H4 (cell line): ENCODE measurements at regions not wholly inside any gene's neighbourhood (a gene's known extent, or its start where the extent isn't known, plus 50 kb on each side); places are given as distances from the start of the nearest gene placed in this dataset.

Source experiments
- DNase-seq: peaks from one replicate; pipeline ENCODE4 v3.0.0-alpha.2; 2015; ENCODE audit warnings: low spot score

DNA sequence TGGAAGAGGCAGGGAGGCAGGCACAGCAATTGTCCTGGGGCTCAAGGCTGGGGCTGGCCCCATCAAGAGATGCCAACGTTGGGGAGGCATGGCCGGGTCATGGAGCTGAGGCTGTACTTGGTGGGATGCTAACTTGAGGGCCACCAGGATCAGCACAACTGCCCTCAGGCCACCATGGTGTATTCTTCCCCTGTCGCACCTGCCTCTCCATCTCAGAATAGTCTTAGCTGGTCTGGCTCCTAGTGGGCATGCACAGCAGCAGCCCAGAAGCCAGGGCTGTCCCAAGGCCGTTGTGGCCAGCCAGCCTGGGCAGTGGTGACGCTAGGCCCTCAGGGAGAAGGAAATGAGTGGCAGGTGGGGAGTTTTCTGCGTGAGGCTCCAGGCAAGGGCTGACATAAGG lies 91.3 kb downstream of the DHCR7 start:
- DNase-seq = no peak

DNA sequence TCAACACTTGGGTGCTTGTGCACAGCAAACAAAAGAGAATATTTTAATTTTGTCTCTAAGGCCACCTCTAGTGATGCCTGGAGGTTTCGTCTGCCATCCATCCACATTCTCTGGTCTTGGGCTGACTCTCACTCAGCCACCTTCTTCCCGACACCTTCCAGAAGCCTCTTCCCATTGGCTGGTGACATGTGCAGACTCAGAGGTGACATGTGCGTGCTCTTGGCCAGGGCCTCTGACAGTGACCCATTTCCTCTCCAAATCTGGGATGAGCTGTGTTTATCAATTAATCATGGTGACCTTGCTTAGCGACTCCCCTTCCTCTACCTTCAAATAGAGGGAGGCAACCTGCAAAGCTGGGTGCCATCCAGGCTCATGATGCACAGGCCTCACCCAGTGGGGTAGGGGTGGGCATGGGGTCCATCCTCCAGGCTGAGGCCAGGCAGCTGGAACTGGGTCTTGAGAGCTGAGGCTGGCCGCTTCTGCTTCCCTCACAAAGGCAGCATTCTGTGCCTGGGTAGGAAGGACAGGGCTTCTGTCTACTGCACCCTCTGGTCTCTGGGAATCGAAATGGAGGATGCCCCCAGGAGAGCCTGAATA lies 91.8 kb downstream of the DHCR7 start:
- DNase-seq = no peak

DNA sequence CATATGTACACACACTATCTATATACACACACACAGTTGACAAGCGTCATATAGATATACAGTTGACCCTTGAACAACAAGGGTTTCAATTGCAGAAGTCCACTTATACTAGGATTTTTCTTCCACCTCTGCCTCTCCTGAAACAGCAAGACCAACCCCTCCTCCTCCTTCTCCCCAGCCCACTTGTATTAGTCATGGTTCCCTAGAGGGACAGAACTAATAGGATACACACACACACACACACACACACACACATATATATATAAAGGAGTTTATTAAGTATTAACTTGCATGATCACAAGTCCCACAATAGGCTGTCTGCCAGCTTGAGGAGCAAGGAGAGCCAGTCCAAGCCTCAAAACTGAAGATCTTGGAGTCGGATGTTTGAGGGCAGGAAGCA lies 92.9 kb downstream of the DHCR7 start:
- no peak for DNase-seq

DNA sequence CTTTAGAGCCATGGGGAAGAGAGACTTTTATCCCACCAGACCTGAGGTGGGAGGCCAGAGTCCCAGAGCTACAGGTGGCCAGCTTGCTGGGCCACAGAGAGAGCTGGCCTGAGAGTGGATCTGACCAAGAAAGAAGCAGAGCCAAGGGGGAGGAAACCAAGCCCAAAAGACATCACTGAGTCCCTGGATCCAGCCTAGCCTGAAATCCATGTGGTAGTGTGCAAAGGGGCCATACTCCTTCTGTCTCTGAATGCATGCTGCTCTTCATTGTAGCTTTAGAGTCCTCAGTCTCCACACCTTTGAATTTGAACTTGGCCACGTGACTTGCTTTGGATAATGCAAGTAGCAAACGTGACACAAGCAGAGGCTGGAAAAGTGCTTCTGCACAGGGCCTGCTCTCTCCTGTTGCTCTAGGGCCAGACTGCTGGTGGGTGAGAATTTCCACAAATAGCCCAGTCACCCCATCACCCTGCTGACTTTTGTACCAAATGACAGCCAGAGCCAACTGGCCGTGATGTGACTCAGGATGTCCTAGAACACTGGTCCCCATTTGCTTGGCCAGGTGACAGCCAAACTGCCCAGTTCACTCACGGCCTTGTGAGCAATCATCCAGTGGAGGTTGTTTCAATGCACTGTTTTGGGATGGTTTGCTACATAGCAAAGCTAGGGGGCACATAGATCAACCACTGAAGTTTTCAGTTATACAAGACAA lies 93.6 kb downstream of the DHCR7 start:
- no peak for DNase-seq

DNA sequence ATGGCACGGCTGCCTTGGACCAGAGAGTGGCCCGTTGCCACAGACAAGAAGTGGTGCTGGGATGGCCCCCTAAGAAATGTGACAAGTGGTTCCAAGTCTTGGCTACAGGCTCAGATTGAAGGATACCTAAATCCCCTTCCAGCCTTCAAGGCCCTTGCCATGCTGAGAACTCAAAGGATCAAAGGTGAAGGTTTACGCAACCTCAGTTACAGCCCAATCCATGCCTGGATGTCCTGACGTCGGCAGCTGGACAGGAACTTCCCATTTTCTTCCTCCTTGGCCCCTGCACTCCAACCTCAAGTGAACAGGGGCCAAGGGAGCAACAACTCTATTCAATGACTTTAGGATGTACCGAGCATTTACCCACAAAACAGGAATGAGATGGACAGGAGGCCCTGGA lies 95.4 kb downstream of the DHCR7 start:
- no peak for DNase-seq

DNA sequence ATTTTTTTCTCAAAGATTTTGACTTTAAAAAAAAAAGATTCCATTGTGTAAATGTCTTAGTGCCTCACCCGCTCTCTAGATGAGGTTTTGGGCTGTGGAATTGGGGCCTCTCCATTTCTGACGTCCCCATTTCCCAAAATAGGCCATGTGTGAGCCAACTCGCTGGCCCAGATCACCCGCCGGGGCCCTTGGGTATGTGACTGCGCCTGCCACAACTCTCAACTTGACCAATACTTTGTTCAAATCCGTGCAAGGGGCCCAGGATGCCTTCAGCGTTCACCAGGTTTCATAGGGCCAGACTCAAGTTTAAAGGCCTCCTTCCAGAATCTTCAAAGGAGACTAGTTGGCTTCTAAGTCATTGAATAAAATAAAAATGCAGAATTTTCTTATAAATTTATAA lies 96.0 kb downstream of the DHCR7 start:
- DNase-seq = no peak

DNA sequence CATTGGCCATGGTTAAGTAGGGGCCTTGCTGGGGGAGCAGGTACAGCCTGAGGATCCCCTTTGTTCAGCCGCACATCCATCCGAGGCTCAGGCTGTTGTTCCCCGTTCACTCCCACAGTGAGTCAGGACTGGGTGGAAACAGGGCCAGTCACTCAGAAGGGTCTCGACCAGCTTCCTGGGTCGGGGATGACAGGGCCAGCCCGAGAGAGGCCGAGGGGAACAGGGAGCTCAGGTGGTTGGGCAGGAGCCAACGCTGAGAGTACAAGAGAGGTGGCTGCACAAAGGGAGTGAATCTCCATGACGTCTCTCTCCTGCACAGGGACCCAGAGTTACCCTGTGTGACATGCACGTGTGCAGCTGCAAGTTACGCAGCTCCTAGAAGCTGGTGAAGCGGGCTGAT lies 97.2 kb upstream of the SHANK2 start:
- DNase-seq = no peak

DNA sequence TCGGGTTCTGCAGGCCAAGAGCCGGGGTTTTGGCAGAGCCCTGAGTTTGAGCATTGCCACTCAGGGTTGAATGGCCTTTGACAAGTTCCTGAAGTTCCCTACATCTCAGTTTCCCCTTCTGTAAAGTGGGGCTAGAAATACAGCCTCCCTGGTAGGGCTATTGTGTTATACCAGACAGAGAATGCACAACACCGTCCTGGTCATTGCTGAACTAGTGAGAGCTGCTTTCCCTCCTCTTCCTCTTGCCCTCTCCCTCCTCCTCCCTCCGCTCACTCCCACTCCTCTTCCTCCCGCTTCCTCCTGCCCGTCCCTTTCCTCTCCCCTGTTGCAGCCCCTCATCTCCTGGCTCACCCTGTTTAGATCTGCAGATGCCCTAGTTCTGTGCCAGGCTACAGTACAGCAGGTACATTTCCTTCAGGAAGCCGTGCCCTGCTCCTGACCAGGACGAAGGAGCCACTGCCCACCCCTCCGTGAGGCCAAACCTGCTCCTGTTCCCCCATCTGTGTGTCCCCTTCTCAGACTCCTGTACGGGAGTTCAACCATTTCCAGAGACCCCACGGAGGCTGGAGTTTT lies 91.5 kb upstream of the SHANK2 start:
- no peak for DNase-seq

DNA sequence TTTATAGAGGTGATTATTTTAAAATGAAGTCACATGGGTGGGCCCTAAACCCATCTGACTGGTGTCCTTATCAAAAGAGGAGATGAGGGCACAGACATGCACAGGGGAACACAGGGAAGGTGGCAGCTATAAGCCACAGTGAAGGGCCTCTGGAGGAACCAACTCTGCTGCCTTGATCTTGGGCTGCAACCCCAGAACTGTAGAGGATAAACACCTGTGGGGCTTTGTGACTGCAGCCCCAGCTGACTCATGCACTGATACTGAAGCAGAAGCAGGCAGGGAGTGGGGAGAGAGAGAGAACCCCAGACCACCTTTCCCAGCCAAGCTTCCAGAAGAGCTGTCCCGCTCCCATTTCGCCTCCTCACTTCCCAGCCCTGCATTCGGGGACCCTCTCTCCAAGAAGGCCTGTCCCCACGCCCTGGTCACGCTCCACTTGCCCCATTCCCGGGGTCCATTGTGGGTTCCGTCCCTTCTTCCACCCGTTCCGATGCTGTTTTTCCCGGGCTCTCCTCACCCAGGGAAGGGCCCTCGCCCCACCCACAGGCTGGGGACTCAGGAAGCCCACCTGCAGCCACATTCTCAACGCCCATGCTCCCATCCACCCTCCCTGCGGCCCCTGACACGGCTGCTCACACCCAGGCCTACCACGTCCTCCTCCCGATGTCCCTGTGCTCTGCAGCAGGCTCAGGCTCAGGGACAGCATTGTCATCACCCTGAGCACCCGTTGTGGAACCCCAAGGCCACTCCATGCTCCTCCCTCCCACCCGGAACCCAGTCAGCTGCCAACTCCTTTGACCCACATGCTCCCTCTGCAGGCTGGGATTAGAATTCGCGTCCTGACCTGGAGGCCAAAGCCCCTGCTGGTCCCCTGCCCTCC lies 90.8 kb upstream of the SHANK2 start:
- DNase-seq = no peak

DNA sequence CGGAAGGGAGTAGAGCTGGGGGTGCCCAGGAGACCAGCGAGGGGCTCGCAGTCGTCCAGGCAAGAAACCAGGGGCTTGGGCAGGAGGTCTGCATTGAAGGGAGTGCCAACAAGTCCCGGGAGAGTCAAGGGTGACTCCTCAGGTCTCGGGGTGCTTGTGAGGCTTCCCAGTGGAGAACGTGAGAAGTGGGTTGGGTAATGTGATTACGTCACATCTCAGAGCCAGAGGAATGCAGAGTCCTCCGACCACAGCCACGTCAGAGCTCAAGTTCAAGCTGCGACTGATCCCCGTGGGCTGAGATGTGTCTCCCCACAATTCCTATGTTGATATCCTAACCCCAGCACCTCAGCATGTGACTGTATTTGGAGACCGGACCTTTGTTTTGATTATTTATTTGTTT lies 89.7 kb upstream of the SHANK2 start:
- peak; percentile 19 for DNase-seq

DNA sequence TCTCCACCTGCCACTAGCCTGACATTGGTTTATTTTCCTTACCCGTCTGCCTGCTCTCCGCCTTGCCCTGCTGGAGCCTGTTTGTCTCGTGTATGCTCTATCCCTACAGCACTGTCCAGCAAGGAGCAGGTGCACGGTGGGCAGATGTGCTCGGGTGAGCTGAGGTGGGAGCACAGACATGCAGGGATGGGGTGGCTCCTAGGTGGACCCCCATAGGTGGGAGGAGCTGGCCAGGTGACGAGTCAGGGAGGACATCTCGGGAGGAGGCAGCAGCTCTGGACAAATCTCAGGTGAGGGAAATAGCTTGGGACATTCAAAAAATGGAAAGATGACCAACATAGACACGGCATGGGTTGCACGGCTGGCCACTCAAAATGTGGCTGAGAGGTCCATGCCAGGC lies 89.2 kb upstream of the SHANK2 start:
- DNase-seq = no peak

DNA sequence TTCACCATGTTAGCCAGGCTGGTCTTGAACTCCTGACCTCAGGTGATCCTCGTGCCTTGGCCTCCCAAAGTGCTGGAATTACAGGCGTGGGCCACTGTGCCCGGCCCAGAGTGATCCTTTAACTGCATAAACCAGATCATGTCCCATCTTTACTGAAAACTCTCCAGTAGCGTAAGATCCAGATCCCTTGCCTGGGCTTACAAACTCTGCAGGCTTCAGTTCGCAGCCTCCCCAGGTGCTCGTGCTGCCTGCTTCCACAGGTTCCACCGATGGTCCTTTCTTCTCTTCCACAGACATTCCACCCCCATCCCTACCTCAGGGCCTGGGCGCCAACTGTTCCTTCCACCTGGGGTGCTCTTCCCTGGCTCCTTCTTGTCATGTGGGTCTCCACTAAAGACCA lies 88.8 kb upstream of the SHANK2 start:
- DNase-seq = no peak

DNA sequence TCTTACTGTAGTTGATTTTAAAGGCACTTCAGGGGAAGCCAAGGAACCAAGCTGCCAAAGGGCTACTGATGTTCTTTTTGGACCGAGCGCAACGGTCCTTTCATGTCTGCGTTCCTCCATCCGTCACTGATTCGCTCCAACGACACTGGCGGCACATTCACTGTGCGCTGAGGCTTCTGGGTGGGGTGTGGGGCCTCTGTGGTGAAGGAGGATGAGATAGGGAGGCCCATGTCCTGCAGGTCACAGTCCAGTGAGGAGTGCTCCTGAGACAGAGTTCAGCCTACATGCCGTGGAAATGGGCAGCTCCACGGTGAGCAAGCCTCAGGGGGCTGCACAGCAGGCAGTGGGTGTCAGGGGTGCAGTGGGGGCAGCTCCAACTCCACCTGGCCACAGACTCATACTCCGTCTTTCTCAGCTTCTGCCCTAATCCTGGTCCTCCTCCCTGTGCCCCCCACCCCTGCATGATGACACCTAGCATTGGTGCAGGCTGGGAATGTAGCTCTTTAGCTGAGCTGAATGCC lies 87.8 kb upstream of the SHANK2 start:
- no peak for DNase-seq

DNA sequence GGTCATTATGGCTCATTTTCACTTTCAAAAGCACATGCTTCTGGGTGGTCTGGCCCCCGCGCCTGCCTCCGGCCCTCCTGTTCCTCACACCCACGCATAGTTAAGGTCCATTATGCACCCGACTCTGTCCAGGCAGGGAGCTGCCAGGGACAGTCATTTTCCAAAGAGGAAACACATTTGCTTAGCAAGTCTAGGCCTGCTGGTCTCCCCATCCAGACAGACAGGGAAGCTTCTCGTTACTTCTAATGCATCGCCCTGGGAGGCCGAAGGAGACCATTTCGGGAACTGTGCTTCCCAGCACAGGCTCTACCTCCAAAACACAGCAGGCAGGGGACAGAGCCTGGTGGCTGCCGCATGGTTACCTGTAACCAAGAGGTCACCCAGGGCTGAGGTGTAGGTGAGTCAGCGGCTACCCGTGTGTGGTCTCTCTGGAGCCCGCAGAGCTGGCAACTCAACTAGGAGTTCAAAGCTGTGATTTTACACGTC lies 87.1 kb upstream of the SHANK2 start:
- no peak for DNase-seq

DNA sequence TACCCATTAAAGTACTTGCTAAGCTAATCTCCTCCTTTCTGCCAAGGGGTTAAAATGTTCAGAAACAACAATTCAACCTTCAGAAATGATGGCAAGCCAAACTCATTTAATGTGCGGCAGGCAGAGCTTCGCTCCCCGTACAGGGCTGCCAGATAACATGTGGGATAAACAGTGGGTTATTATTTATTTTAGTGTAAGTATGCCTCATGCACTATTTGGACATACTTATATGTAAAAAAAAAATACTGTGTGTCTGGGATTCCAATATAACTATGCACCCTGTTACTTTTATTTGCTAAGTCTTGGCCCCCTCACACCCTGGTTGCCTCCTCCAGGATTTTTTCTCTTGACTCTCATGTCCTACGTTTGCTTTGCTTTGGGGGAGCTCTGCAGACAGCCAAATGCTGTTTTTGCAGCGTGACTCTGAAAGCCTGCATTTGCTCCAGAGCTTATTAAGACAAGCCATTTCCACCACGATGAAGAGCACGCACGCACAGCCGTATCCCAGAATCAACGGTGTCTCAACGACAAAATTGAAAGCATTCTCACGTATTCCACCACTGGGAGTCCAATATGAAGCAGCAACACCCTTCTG lies 86.5 kb upstream of the SHANK2 start:
- DNase-seq = no peak

DNA sequence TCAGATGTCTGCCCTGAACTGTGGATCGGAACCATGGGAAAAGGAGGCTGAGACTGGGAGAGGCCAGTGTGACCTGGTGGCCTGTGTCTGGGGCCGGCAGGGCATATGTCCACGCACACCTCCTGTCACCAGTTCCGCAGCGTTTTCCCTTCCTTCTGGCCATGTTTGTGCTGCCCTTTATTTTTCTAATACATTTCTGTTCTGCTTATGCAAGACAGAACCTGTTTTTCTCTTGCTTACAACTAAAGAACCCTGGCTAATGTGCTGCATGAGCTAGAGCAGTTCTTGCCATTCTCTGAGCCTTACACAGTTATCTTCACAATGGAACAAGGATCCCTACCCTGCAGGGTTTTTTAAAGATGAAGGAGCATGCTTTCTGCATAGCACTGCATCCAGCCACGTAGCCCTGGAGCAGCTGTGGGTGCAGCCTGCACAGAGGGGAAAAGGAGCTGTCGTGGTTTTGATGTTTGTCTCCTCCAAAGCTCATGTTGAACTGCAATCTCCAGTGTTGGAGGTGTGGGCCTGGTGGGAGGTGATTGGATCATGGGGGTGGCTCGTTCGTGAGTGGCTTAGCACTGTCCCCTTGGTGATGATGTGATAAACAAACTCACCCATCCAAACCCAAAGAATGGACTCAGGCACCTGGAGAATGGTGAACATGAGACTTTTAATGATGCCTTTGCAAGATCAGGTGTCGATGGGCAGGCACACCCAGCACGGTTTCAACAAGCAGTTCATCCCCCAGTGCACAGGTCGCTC lies 84.8 kb upstream of the SHANK2 start:
- no peak for DNase-seq

DNA sequence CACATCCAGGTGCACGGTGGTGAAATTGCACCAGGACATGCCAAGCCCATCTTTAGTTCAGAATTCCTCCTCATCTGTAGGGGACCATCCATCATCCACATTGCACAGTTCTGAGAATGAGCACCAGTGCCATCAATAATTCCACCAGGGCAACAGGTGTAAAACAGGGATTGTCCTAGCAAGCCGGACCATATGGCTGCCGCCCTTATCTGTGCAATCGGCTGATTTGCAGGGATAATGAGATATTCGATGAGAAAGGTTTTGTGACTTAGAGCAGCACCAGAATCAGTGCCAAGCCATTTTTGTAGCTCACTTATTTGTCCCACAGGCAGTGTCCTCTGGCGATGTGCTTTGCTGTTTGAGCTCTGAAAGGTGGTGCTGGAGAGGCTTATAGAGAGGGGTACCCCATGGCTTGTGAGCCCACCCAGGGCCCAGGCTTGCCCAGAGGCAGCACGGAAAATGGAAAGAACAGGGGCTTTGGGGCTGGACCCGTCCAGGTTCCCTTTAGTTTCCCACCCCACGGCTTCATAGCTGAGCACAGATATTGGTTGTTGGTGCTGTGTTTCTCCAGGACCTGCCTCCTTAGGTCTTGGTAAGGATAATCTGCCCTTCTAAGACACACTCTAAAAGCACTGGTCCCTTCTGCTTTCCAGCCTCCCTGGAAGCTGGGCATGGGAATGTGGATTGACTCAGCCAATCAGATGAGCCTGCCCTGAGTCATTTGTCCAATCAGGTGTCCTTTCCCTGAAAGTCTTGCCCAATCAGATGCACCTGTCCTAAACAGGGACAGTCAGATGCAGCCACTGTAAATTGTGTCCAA lies 84.0 kb upstream of the SHANK2 start:
- DNase-seq = no peak

DNA sequence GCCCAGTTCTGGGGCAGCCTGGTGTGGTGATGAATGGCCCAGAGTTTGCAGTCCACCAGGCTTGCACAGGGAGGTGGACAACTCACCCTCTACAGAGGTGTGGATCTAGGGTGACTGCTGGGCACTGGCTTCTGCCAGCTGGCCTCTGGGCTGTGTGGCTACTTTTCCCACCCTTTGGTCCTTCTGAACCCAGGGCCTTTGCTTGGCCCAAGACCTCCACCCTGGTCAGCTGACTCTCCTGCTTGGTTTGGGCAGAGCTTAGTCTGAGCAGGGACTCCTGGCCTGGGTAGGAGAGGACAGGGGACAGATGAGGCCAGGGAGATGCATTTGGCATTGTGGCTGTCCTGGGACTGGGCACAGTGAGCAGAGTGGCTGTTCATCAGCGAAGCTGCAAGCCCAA lies 83.0 kb upstream of the SHANK2 start:
- DNase-seq = no peak

DNA sequence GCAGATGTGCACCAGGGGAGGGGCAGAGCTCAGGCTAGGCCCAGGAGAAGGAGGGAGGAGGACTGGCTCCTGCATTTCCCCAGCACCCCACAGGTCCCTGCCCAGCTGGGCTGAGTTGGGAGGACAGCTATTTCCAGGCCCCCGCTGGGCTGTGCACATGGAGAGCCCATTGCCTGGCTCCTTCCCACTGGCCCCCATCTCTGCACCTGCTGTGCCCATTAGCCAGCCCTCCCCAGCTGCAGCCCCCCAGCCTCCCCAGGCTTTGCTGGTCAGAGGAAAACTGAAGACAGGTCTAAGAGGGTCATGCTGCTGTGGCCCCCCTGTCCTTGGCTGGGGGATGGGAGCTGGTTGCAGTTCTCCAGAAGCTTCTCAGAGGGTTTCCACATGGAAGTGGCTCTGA lies 81.8 kb upstream of the SHANK2 start:
- DNase-seq = no peak

DNA sequence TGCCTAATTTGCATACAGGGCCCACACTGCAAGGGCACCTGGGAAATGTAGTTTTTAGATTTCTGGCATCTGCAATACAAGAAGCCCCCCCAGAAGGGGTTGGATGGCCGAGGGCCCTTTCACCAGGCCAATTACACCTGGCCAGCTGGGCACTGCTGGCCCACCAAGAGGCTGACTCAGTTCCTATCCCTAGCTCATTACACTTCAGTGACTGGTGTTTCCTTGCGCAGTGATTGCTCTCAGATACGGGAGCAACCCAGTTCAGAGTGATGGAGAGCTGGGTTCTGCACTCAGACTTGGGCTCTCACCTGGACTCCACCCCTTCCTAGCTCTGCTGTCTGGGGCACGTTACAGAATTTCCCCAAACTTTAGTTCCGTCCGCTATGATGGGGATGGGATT lies 81.1 kb upstream of the SHANK2 start:
- DNase-seq = no peak
